PC-9 (cell line): ENCODE measurements at regions not wholly inside any gene's neighbourhood (a gene's known extent, or its start where the extent isn't known, plus 50 kb on each side); places are given as distances from the start of the nearest gene placed in this dataset.
A peak's percentile ranks its signal among the peaks of the same experiment; 100 is the strongest.

ENCODE experiments used
- BruUV-seq: library from RNA; stranded (reverse); fragments of 400-500 nt; replicated peaks from 2 replicates; lab custom pipeline; 2021; lab: Mats Ljungman, UMichigan
- CTCF ChIA-PET: fragments of 300-600 bp; sonication (Branson Sonifier 250); formaldehyde crosslinking; loops from one replicate; lab custom pipeline; 2022; ENCODE audit warnings: antibody characterized with exemption; lab: Charles Lee
- POLR2A ChIA-PET: fragments of 300-600 bp; sonication (Branson Sonifier 250); formaldehyde crosslinking; loops from one replicate; lab custom pipeline; 2022; ENCODE audit warnings: antibody characterized with exemption; ENCODE audit not compliant: unreplicated experiment; lab: Charles Lee
- DNase-seq, 2 experiments: peaks; one replicate each; pipeline versions ENCODE4 v3.0.0 to v3.0.0-alpha.2; 2015 to 2022; ENCODE audit warnings: mixed read lengths in 1 of 2
- H2AFZ ChIP-seq: fragments of 200-600 bp; sonication (generic); 2 replicates; pipeline ENCODE4 v1.8.1; 2017; ENCODE audit warnings: antibody characterized with exemption
- H3F3A ChIP-seq: fragments of 200-600 bp; sonication (generic); 2 replicates; pipeline ENCODE4 v1.8.1; 2017; ENCODE audit warnings: antibody characterized with exemption, mild to moderate bottlenecking, low read depth; ENCODE audit not compliant: insufficient read depth
- H3K27ac ChIP-seq: fragments of 200-600 bp; sonication (generic); 2 replicates; pipeline ENCODE4 v1.6.1; 2016; ENCODE audit warnings: mixed run types
- H3K27me3 ChIP-seq: fragments of 200-600 bp; sonication (generic); 2 replicates; pipeline ENCODE4 v1.6.1; 2016; ENCODE audit warnings: low read depth, mixed run types; ENCODE audit not compliant: insufficient read depth
- H3K36me3 ChIP-seq: fragments of 200-600 bp; sonication (generic); 2 replicates; pipeline ENCODE4 v1.6.1; 2016; ENCODE audit warnings: low read depth, mixed run types
- H3K4me1 ChIP-seq: fragments of 200-600 bp; sonication (generic); replicated peaks from 2 replicates; pipeline ENCODE4 v1.6.1; 2016; ENCODE audit warnings: mixed run types; ENCODE audit not compliant: insufficient read depth
- H3K4me2 ChIP-seq: fragments of 200-600 bp; sonication (generic); 2 replicates; pipeline ENCODE4 v1.6.1; 2017; ENCODE audit warnings: mixed run types
- H3K4me3 ChIP-seq: fragments of 200-600 bp; sonication (generic); 2 replicates; pipeline ENCODE4 v1.6.1; 2016; ENCODE audit warnings: mixed run types
- H3K79me2 ChIP-seq: fragments of 200-600 bp; sonication (generic); 2 replicates; pipeline ENCODE4 v1.6.1; 2017; ENCODE audit warnings: low read depth, mixed run types
- H3K9me2 ChIP-seq: fragments of 200-600 bp; sonication (generic); 2 replicates; pipeline ENCODE4 v1.8.1; 2017; ENCODE audit warnings: mild to moderate bottlenecking; ENCODE audit not compliant: insufficient read depth
- H3K9me3 ChIP-seq: fragments of 200-600 bp; sonication (generic); 2 replicates; pipeline ENCODE4 v1.8.1; 2016; ENCODE audit warnings: low read depth; ENCODE audit not compliant: insufficient read depth
- H4K20me1 ChIP-seq: fragments of 200-600 bp; sonication (generic); 2 replicates; pipeline ENCODE4 v1.8.1; 2017; ENCODE audit not compliant: insufficient read depth
- CTCF ChIP-seq: fragments of 200-600 bp; sonication (generic); conservative IDR thresholded peaks from 2 replicates; pipeline ENCODE4 v1.6.1; 2017; ENCODE audit warnings: mixed run types, antibody characterized with exemption, mild to moderate bottlenecking, moderate library complexity
- EZH2 ChIP-seq: fragments of 200-600 bp; sonication (generic); IDR thresholded peaks from 2 replicates; pipeline ENCODE4 v1.8.0; 2017; ENCODE audit warnings: antibody characterized with exemption, low read depth
- intact Hi-C: fragments of 100-400 bp; cut with micrococcal nuclease; formaldehyde crosslinking; loops from one replicate; pipeline ENCODE4 v1.10.0; 2022; ENCODE audit not compliant: unreplicated experiment

- BruUV-seq: no TSS peak
- ChIA-PET POLR2A (no interaction called here), CTCF (no interaction called here)
- TF ChIP-seq CTCF: no peak
- no peak for TF ChIP-seq EZH2
- H3K4me3 ChIP-seq: no peak overlapping the region
- no peaks in the 10 kb centered on the region for H4K20me1 ChIP-seq
- H3K4me1 ChIP-seq: peaks cover 47% of the 10 kb centered on the region
- intact Hi-C loops: loop anchor here (1.0 to 5.0 kb wide), 3 partner anchors 114 to 268 kb away; partner anchors contain the start of gene DUSP10
- no peaks in the 10 kb centered on the region for H3K9me2 ChIP-seq
- no peak for DNase-seq
- H3K9me3 ChIP-seq: peaks cover 5% of the 10 kb centered on the region; the same call in 1 of the 2 replicates
- H3K27ac ChIP-seq: no peak overlapping the region; the same call in 1 of the 2 replicates
- no peaks in the 10 kb centered on the region for H3K79me2 ChIP-seq
- no peaks in the 10 kb centered on the region for H3K27me3 ChIP-seq
- H3F3A ChIP-seq: peaks cover 18% of the 10 kb centered on the region
- no peak overlapping the region for H2AFZ ChIP-seq
- H3K4me2 ChIP-seq: no peak overlapping the region
- no peaks in the 10 kb centered on the region for H3K36me3 ChIP-seq
Observed at GRCh38 chr1:221604948-221605347, 136.9 kb downstream of the DUSP10 start.

- ChIA-PET CTCF (interaction anchor here (1.1 kb wide), 1 partner anchor 850 kb away, joined by 3 read pairs; no protein-coding TSS in a partner anchor), POLR2A (no interaction called here)
- BruUV-seq: no TSS peak
- Histone ChIP-seq H4K20me1 (no peaks in the 10 kb centered on the region), H3F3A (peaks cover 18% of the 10 kb centered on the region), H2AFZ (no peak overlapping the region), H3K4me3 (no peak overlapping the region), H3K9me3 (peaks cover 5% of the 10 kb centered on the region; the same call in 1 of the 2 replicates), H3K79me2 (no peaks in the 10 kb centered on the region), H3K27me3 (no peaks in the 10 kb centered on the region), H3K36me3 (no peaks in the 10 kb centered on the region), H3K4me2 (peak overlapping the region; percentile 40), H3K9me2 (no peaks in the 10 kb centered on the region), H3K4me1 (peaks cover 47% of the 10 kb centered on the region), H3K27ac (peak overlapping the region; percentile 44)
- intact Hi-C loops: loop anchor here (1.0 to 5.0 kb wide), 3 partner anchors 114 to 268 kb away; partner anchors contain the start of gene DUSP10
- DNase-seq: peak; percentile 22 to 89
- TF ChIP-seq EZH2 (no peak), CTCF (no peak)
Observed at GRCh38 chr1:221605569-221605968, 136.3 kb downstream of the DUSP10 start.

DNA sequence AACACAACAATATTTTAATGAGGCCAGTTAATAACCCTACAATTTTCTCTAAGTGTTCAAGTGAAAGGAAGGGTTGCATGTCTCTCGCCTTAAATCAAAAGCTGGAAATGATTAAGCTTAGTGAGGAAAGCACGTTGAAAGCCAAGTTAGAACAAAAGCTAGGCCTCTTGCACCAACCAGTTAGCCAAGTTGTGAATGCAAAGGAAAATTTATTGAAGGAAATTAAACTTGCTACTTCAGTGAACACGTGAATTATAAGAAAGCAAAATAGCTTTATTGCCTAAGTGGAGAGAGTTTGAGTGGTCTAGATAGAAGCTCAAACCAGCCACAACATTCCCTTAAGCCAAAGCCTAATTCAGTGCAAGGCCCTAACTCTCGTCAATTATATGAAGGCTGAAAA is 135.6 kb downstream of the DUSP10 start:
- 0 out of 2 replicates have a peak overlapping the region, but pooled peaks have one; percentile 44 for H3K27ac ChIP-seq
- no TSS peak for BruUV-seq

More for the DNA sequence above, 135.6 kb downstream of the DUSP10 start:
- POLR2A ChIA-PET: no interaction called here
- no peak for DNase-seq
- H4K20me1 ChIP-seq: no peaks in the 10 kb centered on the region
- no peak overlapping the region for H2AFZ ChIP-seq
- H3K27me3 ChIP-seq: no peaks in the 10 kb centered on the region
- H3K79me2 ChIP-seq: no peaks in the 10 kb centered on the region
- intact Hi-C loops: loop anchor here (5.0 kb wide), 1 partner anchor 269 kb away; no protein-coding TSS in a partner anchor
- H3K36me3 ChIP-seq: no peaks in the 10 kb centered on the region
- H3K4me2 ChIP-seq: peak overlapping the region; percentile 40
- no peaks in the 10 kb centered on the region for H3K9me2 ChIP-seq
- peaks cover 5% of the 10 kb centered on the region; the same call in 1 of the 2 replicates for H3K9me3 ChIP-seq
- no peak for TF ChIP-seq EZH2
- TF ChIP-seq CTCF: no peak
- H3K4me3 ChIP-seq: no peak overlapping the region
- peaks cover 51% of the 10 kb centered on the region for H3K4me1 ChIP-seq
- peaks cover 21% of the 10 kb centered on the region for H3F3A ChIP-seq
- CTCF ChIA-PET: interaction anchor here (1.1 kb wide), 1 partner anchor 849 kb away, joined by 3 read pairs; no protein-coding TSS in a partner anchor
